ENCODE measurements at regions not wholly inside any gene's neighbourhood (a gene's known extent, or its start where the extent isn't known, plus 50 kb on each side); places are given as distances from the start of the nearest gene placed in this dataset.

DNA sequence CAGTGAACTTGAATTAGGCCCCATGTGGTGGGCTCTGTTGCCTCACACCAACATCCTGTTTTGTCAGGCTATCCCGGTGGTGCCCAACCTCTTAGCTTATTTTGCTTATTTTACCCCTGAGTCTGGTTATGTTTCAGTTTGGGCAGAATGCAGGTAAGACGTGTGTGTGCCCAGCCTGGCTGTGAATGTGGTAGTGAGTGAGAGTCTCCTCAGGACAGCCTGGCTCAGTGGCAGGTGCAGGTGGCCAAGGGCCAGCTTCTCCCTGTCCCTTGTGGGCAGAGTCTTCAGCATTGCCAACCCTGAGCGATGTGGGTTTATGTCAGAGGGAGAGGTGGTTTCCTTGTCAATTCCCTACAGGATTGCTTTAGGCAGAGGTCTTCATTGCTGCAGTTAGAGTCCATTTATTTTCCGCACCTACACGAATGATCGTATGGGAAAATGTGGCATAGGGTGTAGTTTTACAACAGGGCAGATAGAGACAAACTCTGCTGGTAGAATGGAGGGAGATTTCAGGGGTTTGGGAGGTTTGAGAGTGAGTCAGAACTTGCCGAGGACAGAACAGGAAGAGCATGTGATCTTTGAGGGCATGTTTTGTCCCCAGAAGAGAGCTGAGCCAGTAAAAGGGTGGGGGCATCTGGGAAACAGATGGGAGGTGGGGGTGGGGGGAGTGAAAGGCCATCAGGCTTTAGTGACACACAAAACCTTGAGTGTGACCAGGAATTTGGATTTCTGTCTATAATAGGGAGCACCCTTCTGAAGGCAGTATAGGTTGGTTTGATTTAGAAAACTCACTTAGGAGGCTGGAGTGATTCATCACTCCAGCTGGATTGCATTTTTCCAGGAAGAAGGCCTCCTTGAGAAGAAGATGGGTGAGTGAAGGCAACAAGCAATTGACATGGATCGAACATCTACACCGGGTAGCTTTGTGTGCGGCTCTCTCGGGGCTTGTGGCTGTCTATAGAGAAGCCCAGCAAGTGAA, 156.2 kb upstream of the CELF4 start:
- Histone ChIP-seq H3K27me3 (no peaks in the 10 kb centered on the region), H3K4me1 (no peaks in the 10 kb centered on the region), H3K9me3 (no peaks in the 10 kb centered on the region), H3K27ac (no peak overlapping the region), H3K36me3 (no peaks in the 10 kb centered on the region), H3K4me3 (no peak overlapping the region)
- in situ Hi-C loops (cut with MboI; ENCODE audit: low pct_ligation_motif_present in 1 of 4, low pct_unique_long_range_greater_than_20kb in 1 of 4, low sequenced_read_pairs in 3 of 4), result no loop called here
- intact Hi-C loops (cut with DNase I; ENCODE audit: low total_unique reads), result no loop called here
- DNase-seq, result no peak
- 57 to 77% methylated on average over 2 to 11 of the region's 11 CpGs for WGBS, 2 donors (ENCODE audit: low coverage in 1 of 2)
- TF ChIP-seq, protein P1, sequence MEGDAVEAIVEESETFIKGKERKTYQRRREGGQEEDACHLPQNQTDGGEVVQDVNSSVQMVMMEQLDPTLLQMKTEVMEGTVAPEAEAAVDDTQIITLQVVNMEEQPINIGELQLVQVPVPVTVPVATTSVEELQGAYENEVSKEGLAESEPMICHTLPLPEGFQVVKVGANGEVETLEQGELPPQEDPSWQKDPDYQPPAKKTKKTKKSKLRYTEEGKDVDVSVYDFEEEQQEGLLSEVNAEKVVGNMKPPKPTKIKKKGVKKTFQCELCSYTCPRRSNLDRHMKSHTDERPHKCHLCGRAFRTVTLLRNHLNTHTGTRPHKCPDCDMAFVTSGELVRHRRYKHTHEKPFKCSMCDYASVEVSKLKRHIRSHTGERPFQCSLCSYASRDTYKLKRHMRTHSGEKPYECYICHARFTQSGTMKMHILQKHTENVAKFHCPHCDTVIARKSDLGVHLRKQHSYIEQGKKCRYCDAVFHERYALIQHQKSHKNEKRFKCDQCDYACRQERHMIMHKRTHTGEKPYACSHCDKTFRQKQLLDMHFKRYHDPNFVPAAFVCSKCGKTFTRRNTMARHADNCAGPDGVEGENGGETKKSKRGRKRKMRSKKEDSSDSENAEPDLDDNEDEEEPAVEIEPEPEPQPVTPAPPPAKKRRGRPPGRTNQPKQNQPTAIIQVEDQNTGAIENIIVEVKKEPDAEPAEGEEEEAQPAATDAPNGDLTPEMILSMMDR (IDR thresholded peaks at IDR 0.05), result no peak
- TF ChIP-seq EP300 (IDR thresholded peaks at IDR 0.05; ENCODE audit: low read depth), result no peak
- no peak for TF ChIP-seq POLR2A (IDR thresholded peaks at IDR 0.05)
- TF ChIP-seq POLR2AphosphoS5 (IDR thresholded peaks at IDR 0.05), result no peak

DNA sequence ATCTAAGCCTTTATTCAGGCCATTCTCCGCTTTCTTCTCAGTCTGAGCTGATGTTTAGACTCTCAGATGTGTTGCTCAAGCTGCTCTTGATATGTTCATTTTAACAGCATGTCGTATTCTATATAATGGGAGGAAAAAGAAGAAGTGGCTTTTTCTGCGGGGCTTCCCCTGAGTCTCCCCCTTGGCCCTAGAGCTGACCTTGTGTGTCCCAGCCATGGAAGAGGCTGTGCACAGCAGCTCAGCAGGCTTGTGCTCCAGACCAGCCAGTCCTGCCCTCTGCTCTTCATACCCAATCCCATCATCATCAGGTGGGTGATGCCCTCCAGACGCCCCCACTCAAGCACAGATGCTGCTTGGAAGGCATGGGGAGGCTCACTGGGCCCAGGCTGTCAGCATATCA, 155.1 kb upstream of the CELF4 start:
- WGBS, 2 donors (ENCODE audit: low coverage in 1 of 2), result 58% methylated on average over 2 to 4 of the region's 4 CpGs
- H3K9me3 ChIP-seq, result no peaks in the 10 kb centered on the region
- intact Hi-C loops (cut with DNase I; ENCODE audit: low total_unique reads) (no loop called here), in situ Hi-C loops (cut with MboI; ENCODE audit: low pct_ligation_motif_present in 1 of 4, low pct_unique_long_range_greater_than_20kb in 1 of 4, low sequenced_read_pairs in 3 of 4) (no loop called here)
- DNase-seq, result no peak
- TF ChIP-seq, protein P1 (IDR thresholded peaks at IDR 0.05), result no peak
- TF ChIP-seq EP300 (IDR thresholded peaks at IDR 0.05; ENCODE audit: low read depth) (no peak), POLR2AphosphoS5 (IDR thresholded peaks at IDR 0.05) (no peak), POLR2A (IDR thresholded peaks at IDR 0.05) (no peak)
- H3K27me3 ChIP-seq, result no peaks in the 10 kb centered on the region
- no peaks in the 10 kb centered on the region for H3K4me1 ChIP-seq
- no peaks in the 10 kb centered on the region for H3K36me3 ChIP-seq
- H3K4me3 ChIP-seq, result no peak overlapping the region
- H3K27ac ChIP-seq, result no peak overlapping the region

DNA sequence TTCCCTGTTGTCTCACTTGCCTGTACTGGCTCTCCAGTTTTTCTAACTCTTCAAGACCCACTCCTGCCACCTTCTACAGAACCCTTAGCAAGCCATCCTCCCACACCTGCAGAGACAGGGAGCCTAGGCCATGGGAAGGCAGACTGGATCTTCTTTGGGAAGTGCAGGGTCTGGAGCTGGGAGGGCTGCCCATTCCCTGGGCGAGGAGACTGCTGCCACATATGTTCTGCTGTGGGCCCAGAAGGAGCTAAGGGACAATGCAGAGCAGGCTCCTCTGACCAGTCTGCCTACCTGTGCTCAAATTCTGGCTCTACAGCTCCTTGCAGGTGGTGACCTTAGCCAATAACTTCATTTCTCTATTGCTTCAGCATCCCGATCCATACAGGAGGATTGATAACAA, 152.1 kb upstream of the CELF4 start:
- TF ChIP-seq POLR2AphosphoS5 (IDR thresholded peaks at IDR 0.05), result no peak
- WGBS, 2 donors (ENCODE audit: low coverage in 1 of 2), result 68% methylated on average over 2 of the region's 2 CpGs; no CpG with 5 or more reads in 1 of the 2 donors
- H3K4me1 ChIP-seq, result no peaks in the 10 kb centered on the region
- H3K4me3 ChIP-seq, result no peak overlapping the region
- no peaks in the 10 kb centered on the region for H3K27me3 ChIP-seq
- H3K9me3 ChIP-seq, result no peaks in the 10 kb centered on the region
- intact Hi-C loops (cut with DNase I; ENCODE audit: low total_unique reads), result no loop called here
- no peak for DNase-seq
- in situ Hi-C loops (cut with MboI; ENCODE audit: low pct_ligation_motif_present in 1 of 4, low pct_unique_long_range_greater_than_20kb in 1 of 4, low sequenced_read_pairs in 3 of 4), result no loop called here
- no peak overlapping the region for H3K27ac ChIP-seq
- no peaks in the 10 kb centered on the region for H3K36me3 ChIP-seq

DNA sequence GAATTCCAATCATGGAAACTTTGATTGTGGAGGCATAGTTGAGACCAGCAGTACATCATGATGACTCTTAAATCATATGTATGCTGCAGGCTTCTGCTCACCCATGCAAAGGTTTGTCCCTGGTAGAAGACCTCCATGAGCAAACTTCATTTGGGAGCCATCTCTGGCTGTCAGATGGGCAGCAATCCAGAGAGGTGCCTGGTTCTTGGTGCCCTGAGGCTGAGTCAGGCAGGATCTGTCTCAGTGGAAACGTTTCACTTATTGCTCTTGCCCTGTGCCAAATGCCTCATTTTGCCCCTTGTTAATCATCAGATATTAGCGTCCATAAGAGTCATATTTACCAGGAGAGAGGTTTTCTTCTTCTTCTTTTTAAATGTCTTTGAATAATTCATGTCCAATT, 151.5 kb upstream of the CELF4 start:
- no peaks in the 10 kb centered on the region for H3K9me3 ChIP-seq
- H3K36me3 ChIP-seq, result no peaks in the 10 kb centered on the region
- H3K27me3 ChIP-seq, result no peaks in the 10 kb centered on the region
- H3K4me3 ChIP-seq, result no peak overlapping the region
- DNase-seq, result no peak
- in situ Hi-C loops (cut with MboI; ENCODE audit: low pct_ligation_motif_present in 1 of 4, low pct_unique_long_range_greater_than_20kb in 1 of 4, low sequenced_read_pairs in 3 of 4) (no loop called here), intact Hi-C loops (cut with DNase I; ENCODE audit: low total_unique reads) (no loop called here)
- no peaks in the 10 kb centered on the region for H3K4me1 ChIP-seq
- WGBS, 2 donors (ENCODE audit: low coverage in 1 of 2), result 43% methylated on average over 2 of the region's 2 CpGs; no CpG with 5 or more reads in 1 of the 2 donors
- H3K27ac ChIP-seq, result no peak overlapping the region
- TF ChIP-seq POLR2AphosphoS5 (IDR thresholded peaks at IDR 0.05) (no peak), EP300 (IDR thresholded peaks at IDR 0.05; ENCODE audit: low read depth) (no peak), POLR2A (IDR thresholded peaks at IDR 0.05) (no peak)
- TF ChIP-seq, protein P1 (IDR thresholded peaks at IDR 0.05), result no peak
